GM18867 (cell line): ENCODE measurements at regions not wholly inside any gene's neighbourhood (a gene's known extent, or its start where the extent isn't known, plus 50 kb on each side); places are given as distances from the start of the nearest gene placed in this dataset.
A peak's percentile ranks its signal among the peaks of the same experiment; 100 is the strongest.
"Not testable (repeated sequence)": the region's sequence is repeated elsewhere in the genome, so short reads cannot be mapped to it uniquely, and the experiment has no call there.

ENCODE experiments used
- ATAC-seq: cut with Tn5 transposase; IDR thresholded peaks from one replicate; pipeline ENCODE4 v1.9.1; 2021; ENCODE audit warnings: mild to moderate bottlenecking, moderate library complexity; ENCODE audit not compliant: unreplicated experiment

DNA sequence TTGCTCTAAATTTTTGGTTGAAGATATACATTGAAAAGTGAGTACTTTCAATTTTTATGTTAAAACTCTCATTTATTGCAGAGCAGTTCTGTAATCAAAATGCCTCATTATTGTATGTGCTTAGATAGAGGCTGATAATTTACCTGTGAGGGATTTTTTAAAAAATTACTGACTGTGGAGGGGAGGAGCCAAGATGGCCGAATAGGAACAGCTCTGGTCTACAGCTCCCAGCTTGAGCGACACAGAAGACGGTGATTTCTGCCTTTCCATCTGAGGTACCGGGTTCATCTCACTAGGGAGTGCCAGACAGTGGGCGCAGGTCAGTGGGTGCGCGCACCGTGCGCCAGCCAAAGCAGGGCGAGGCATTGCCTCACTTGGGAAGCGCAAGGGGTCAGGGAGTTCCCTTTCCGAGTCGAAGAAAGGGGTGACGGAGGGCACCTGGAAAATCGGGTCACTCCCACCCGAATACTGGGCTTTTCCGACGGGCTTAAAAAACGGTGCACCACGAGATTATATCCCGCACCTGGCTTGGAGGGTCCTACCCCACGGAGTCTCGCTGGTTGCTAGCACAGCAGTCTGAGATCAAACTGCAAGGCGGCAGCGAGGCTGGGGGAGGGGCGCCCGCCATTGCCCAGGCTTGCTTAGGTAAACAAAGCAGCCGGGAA, 89.4 kb downstream of the DDX11 start:
- ATAC-seq: not testable (repeated sequence)

DNA sequence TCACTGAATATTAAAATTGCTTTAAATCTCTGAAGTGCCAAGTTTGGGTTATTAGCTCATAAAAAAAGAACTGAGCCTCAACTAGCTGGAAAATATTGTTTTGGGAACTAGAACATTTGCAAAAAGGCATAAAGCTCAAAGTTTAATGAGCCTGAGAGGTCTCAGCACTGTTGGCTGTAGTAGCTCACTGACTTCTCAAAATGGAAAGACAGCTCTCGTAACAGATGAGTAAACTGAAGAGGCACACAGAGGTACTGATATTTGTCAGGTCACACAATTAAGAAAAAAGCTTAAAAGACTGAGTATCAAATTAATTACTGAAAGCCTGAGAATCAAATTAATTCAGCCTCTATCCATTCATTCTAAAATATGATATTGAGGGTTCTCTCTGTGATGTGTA, 100.6 kb downstream of the DDX11 start:
- ATAC-seq: not testable (repeated sequence)

GRCh38 chr12:31177514-31177913, 103.9 kb downstream of the DDX11 start:
- ATAC-seq: not testable (repeated sequence)

- not testable (repeated sequence) for ATAC-seq
These were observed 105.2 kb downstream of the DDX11 start for GRCh38 chr12:31178875-31179274.

- ATAC-seq: not testable (repeated sequence)
These were observed 106.1 kb downstream of the DDX11 start for GRCh38 chr12:31179627-31180237.

GRCh38 chr12:31182571-31182970, 108.9 kb downstream of the DDX11 start:
- peak; percentile 62 for ATAC-seq

DNA sequence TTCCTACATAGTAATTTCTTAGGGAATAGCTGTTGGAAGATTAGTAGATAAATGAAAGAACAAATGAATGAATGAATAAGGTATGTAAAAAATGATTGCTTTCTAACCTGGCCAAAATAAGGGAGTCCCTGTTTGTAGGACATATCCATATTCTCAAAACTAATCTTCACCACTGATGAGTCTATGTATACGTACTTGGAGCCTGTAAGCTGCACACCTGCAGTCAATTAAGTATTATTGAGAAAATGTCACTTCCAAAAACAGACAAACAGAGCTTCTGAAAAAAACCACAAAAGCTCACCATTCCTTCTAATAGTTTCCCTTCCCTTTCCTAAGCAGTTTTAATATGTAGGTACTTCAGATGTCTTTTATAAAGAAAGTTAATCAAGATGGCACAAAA, 109.4 kb downstream of the DDX11 start:
- ATAC-seq: not testable (repeated sequence)

GRCh38 chr12:31183899-31184298, 110.2 kb downstream of the DDX11 start:
- ATAC-seq: not testable (repeated sequence)

DNA sequence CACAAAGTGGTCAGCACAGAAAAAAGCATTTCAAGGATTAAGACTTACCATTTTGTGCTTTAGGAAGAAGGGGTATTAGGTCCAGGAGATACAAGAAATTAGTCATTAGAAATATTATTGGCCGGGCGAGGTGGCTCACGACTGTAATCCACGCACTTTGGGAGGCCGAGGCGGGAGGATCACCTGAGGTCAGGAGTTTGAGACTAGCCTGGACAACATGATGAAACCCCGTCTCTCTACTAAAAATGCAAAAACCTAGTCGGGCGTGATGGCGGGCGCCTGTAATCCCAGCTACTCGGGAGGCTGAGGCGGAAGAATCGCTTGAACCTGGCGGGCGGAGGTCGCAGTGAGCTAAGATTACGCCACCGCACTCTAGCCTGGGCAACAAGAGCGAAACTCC, 111.0 kb downstream of the DDX11 start:
- ATAC-seq: not testable (repeated sequence)

DNA sequence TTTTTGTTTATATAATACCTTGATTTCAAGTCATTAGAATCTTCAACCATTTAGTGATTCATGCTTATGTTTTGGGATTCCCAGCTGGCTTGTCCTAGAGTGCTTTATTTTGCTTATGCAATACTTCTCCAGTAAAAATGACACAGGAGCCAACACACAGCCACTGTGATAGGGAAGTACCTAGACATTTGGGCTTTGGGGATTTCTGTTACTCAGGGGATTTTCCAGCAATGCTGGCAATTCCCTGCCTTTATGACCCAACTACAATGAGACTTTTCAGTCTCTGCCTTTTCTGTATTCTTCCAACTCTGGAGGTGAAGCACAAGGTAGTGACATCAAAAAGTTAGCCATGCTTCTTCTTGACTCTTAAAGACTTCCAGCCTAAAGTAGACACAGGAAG, 119.0 kb downstream of the DDX11 start:
- ATAC-seq: not testable (repeated sequence)

DNA sequence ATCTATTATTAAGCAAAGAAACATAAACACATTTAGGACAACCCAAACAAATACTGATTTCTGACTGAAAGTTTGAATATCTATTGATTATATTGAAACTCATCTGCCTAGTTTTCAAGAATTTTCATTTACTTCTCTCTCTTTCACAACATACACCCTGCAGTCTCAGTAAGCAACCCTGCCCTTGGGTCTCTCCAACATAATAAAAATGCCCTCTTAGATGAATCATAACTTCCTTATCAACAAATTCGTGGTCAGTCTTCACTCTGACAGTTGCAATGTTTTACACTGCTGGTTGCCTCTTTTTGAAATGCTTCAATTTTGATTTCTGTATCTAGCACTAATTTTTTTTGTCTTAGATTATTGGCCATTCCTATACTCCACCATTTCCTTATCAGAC, 122.0 kb downstream of the DDX11 start:
- ATAC-seq: not testable (repeated sequence)

DNA sequence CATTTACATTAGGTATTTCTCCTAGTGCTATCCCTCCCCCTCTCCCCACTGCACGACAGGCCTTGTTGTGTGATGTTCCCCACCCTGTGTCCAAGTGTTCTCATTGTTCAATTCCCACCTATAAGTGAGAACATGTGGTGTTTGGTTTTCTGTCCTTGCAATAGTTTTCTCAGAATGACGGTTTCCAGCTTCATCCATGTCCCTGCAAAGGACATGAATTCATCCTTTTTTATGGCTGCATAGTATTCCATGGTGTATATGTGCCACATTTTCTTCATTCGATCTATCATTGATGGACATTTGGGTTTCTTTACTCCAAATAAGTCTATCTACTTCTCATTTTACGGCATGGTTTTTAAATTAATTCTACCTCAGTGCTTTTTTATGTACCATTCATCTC, 125.8 kb downstream of the DDX11 start:
- ATAC-seq: not testable (repeated sequence)

GRCh38 chr12:31201382-31201781, 124.6 kb downstream of the SINHCAF start:
- no peak for ATAC-seq

DNA sequence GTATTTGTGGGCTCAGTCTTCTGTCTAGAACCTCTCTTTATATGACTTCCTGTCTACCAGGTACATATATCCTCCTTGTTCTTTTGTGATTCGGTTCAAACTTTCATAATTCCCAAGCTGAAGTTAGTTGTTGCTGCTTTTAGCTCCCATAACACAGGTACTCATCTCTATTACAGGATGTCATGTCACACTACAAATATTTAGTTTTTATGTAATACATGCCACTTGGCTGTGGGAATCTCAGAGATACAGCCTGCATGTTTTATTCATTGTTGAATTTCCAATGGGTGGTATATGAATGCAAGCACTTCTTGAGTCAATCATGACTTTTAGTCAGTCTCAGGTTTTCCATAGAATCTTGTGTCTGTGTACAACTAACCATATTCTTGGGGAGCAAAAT, 122.7 kb downstream of the SINHCAF start:
- no peak for ATAC-seq

DNA sequence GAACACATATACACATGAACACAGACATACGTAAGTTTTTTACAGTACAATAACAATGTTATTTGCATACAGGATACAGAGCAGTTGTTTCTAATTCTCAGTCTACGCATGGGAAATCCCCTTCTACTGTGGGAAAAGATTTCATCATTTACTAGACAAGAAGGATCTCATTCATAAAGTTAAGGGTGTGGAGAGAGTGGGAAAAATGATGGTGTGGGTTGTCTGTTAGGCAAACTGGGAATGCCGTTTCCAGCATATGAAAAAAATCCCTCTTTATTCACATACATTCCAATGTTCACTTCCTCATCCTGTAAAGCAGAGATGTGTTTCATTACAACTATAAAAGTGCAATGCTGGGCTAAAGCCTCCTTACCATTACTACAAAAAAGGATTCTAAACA, 120.9 kb downstream of the SINHCAF start:
- peak; percentile 97 for ATAC-seq

GRCh38 chr12:31206038-31206670, 119.8 kb downstream of the SINHCAF start:
- ATAC-seq: no peak

- ATAC-seq: no peak
These were observed 118.0 kb downstream of the SINHCAF start for GRCh38 chr12:31207799-31208465.

- no peak for ATAC-seq
These were observed 115.8 kb downstream of the SINHCAF start for GRCh38 chr12:31210104-31210503.

DNA sequence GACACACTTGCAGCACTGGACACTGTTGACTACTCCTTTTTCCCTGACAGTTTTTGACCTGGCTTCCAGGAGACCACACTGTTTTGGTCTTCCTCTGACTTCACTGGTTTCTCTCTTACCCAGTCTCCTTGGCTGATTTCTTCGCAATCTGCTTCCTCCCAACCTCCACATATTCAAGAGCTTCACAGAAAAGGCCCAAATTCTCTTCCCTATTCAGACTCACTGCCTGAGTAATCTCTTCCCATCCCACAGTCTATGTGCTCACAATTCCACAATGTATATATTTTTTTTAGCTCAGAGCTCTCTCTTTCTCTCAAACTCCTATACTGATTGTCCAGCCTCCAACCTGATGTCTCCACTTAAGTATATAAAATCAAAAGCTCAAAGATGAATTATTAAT, 115.4 kb downstream of the SINHCAF start:
- no peak for ATAC-seq

- no peak for ATAC-seq
These were observed 111.1 kb downstream of the SINHCAF start for GRCh38 chr12:31214626-31215517.
